HG03280 (cell line): ENCODE measurements at regions not wholly inside any gene's neighbourhood (a gene's known extent, or its start where the extent isn't known, plus 50 kb on each side); places are given as distances from the start of the nearest gene placed in this dataset.
"Not testable (repeated sequence)": the region's sequence is repeated elsewhere in the genome, so short reads cannot be mapped to it uniquely, and the experiment has no call there.

Source experiments
- ATAC-seq: cut with Tn5 transposase; IDR thresholded peaks from one replicate; pipeline ENCODE4 v1.9.1; 2021; ENCODE audit warnings: mild to moderate bottlenecking, moderate library complexity; ENCODE audit not compliant: unreplicated experiment

- no peak for ATAC-seq
These were observed 128.2 kb upstream of the LARP1 start for GRCh38 chr5:154626876-154627557.

- no peak for ATAC-seq
These were observed 130.1 kb upstream of the LARP1 start for GRCh38 chr5:154625031-154625430.

- ATAC-seq = no peak
These were observed 130.8 kb upstream of the LARP1 start for GRCh38 chr5:154624341-154624740.

- no peak for ATAC-seq
These were observed 134.8 kb upstream of the LARP1 start for GRCh38 chr5:154620411-154620810.

GRCh38 chr5:154618696-154619095, 136.5 kb upstream of the LARP1 start:
- ATAC-seq = no peak

- ATAC-seq = no peak
These were observed 136.6 kb upstream of the HAND1 start for GRCh38 chr5:154614595-154614994.

- ATAC-seq = no peak
These were observed 136.1 kb upstream of the HAND1 start for GRCh38 chr5:154614125-154614524.

- ATAC-seq = no peak
These were observed 134.6 kb upstream of the HAND1 start for GRCh38 chr5:154612666-154613065.

- no peak for ATAC-seq
These were observed 133.3 kb upstream of the HAND1 start for GRCh38 chr5:154611341-154611767.

GRCh38 chr5:154610321-154611154, 132.5 kb upstream of the HAND1 start:
- peak; percentile 89 for ATAC-seq

GRCh38 chr5:154609251-154609650, 131.2 kb upstream of the HAND1 start:
- ATAC-seq = no peak

GRCh38 chr5:154608531-154609011, 130.5 kb upstream of the HAND1 start:
- ATAC-seq = no peak

- no peak for ATAC-seq
These were observed 129.7 kb upstream of the HAND1 start for GRCh38 chr5:154607746-154608145.

- no peak for ATAC-seq
These were observed 128.2 kb upstream of the HAND1 start for GRCh38 chr5:154606246-154606645.

- ATAC-seq = no peak
These were observed 126.1 kb upstream of the HAND1 start for GRCh38 chr5:154603953-154604679.

GRCh38 chr5:154603485-154603884, 125.5 kb upstream of the HAND1 start:
- ATAC-seq = no peak

- no peak for ATAC-seq
These were observed 125.0 kb upstream of the HAND1 start for GRCh38 chr5:154603011-154603410.

GRCh38 chr5:154601014-154601413, 123.0 kb upstream of the HAND1 start:
- ATAC-seq = no peak

GRCh38 chr5:154598021-154598420, 120.0 kb upstream of the HAND1 start:
- ATAC-seq = no peak

GRCh38 chr5:154596844-154597243, 118.8 kb upstream of the HAND1 start:
- ATAC-seq = not testable (repeated sequence)

GRCh38 chr5:154595662-154596061, 117.6 kb upstream of the HAND1 start:
- ATAC-seq = no peak
